ENCODE measurements at regions not wholly inside any gene's neighbourhood (a gene's known extent, or its start where the extent isn't known, plus 50 kb on each side); places are given as distances from the start of the nearest gene placed in this dataset.
"Not testable (repeated sequence)": the region's sequence is repeated elsewhere in the genome, so short reads cannot be mapped to it uniquely, and the experiment has no call there.

- Histone ChIP-seq H3K27me3 (ENCODE audit: control insufficient read depth, insufficient read depth, low read length) (no peaks in the 10 kb centered on the region), H3K9ac (ENCODE audit: low read length) (no peak overlapping the region), H3K36me3 (ENCODE audit: control insufficient read depth, insufficient read depth, low read length) (no peaks in the 10 kb centered on the region), H3K4me1 (ENCODE audit: control insufficient read depth, insufficient read depth, low read length) (no peaks in the 10 kb centered on the region), H3K4me3 (ENCODE audit: low read length) (no peak overlapping the region), H3K27ac (ENCODE audit: low read depth, low read length) (no peak overlapping the region)
These were observed 123.3 kb upstream of the PHACTR3 start for GRCh38 chr20:59481067-59481466.

- H3K9ac ChIP-seq (ENCODE audit: low read length) = no peak overlapping the region
- H3K4me3 ChIP-seq (ENCODE audit: low read length) = no peak overlapping the region
- H3K4me1 ChIP-seq (ENCODE audit: control insufficient read depth, insufficient read depth, low read length) = no peaks in the 10 kb centered on the region
- no peak overlapping the region for H3K27ac ChIP-seq (ENCODE audit: low read depth, low read length)
- no peaks in the 10 kb centered on the region for H3K27me3 ChIP-seq (ENCODE audit: control insufficient read depth, insufficient read depth, low read length)
- no peaks in the 10 kb centered on the region for H3K36me3 ChIP-seq (ENCODE audit: control insufficient read depth, insufficient read depth, low read length)
These were observed 122.8 kb upstream of the PHACTR3 start for GRCh38 chr20:59481477-59482018.

GRCh38 chr20:59482351-59483187 lies 121.8 kb upstream of the PHACTR3 start:
- Histone ChIP-seq H3K4me1 (ENCODE audit: control insufficient read depth, insufficient read depth, low read length) (no peaks in the 10 kb centered on the region), H3K36me3 (ENCODE audit: control insufficient read depth, insufficient read depth, low read length) (no peaks in the 10 kb centered on the region), H3K4me3 (ENCODE audit: low read length) (no peak overlapping the region), H3K27ac (ENCODE audit: low read depth, low read length) (no peak overlapping the region), H3K9ac (ENCODE audit: low read length) (no peak overlapping the region), H3K27me3 (ENCODE audit: control insufficient read depth, insufficient read depth, low read length) (no peaks in the 10 kb centered on the region)

GRCh38 chr20:59483481-59483880 lies 120.9 kb upstream of the PHACTR3 start:
- Histone ChIP-seq H3K36me3 (ENCODE audit: control insufficient read depth, insufficient read depth, low read length) (no peaks in the 10 kb centered on the region), H3K27ac (ENCODE audit: low read depth, low read length) (no peak overlapping the region), H3K4me1 (ENCODE audit: control insufficient read depth, insufficient read depth, low read length) (no peaks in the 10 kb centered on the region), H3K4me3 (ENCODE audit: low read length) (no peak overlapping the region), H3K27me3 (ENCODE audit: control insufficient read depth, insufficient read depth, low read length) (no peaks in the 10 kb centered on the region), H3K9ac (ENCODE audit: low read length) (no peak overlapping the region)

GRCh38 chr20:59484228-59484627 lies 120.1 kb upstream of the PHACTR3 start:
- Histone ChIP-seq H3K36me3 (ENCODE audit: control insufficient read depth, insufficient read depth, low read length) (no peaks in the 10 kb centered on the region), H3K9ac (ENCODE audit: low read length) (no peak overlapping the region), H3K27ac (ENCODE audit: low read depth, low read length) (no peak overlapping the region), H3K4me1 (ENCODE audit: control insufficient read depth, insufficient read depth, low read length) (no peaks in the 10 kb centered on the region), H3K4me3 (ENCODE audit: low read length) (no peak overlapping the region), H3K27me3 (ENCODE audit: control insufficient read depth, insufficient read depth, low read length) (no peaks in the 10 kb centered on the region)

- no peak overlapping the region for H3K4me3 ChIP-seq (ENCODE audit: low read length)
- H3K4me1 ChIP-seq (ENCODE audit: control insufficient read depth, insufficient read depth, low read length) = no peaks in the 10 kb centered on the region
- H3K27me3 ChIP-seq (ENCODE audit: control insufficient read depth, insufficient read depth, low read length) = no peaks in the 10 kb centered on the region
- H3K9ac ChIP-seq (ENCODE audit: low read length) = no peak overlapping the region
- H3K36me3 ChIP-seq (ENCODE audit: control insufficient read depth, insufficient read depth, low read length) = no peaks in the 10 kb centered on the region
- H3K27ac ChIP-seq (ENCODE audit: low read depth, low read length) = no peak overlapping the region
These were observed 118.5 kb upstream of the PHACTR3 start for GRCh38 chr20:59485576-59486454.

GRCh38 chr20:59488459-59488858 lies 115.9 kb upstream of the PHACTR3 start:
- not testable (repeated sequence) for H3K27ac ChIP-seq (ENCODE audit: low read depth, low read length); H3K36me3 ChIP-seq (ENCODE audit: control insufficient read depth, insufficient read depth, low read length); H3K4me1 ChIP-seq (ENCODE audit: control insufficient read depth, insufficient read depth, low read length); H3K9ac ChIP-seq (ENCODE audit: low read length); H3K27me3 ChIP-seq (ENCODE audit: control insufficient read depth, insufficient read depth, low read length); H3K4me3 ChIP-seq (ENCODE audit: low read length)

GRCh38 chr20:59490196-59491004 lies 113.9 kb upstream of the PHACTR3 start:
- H3K27ac ChIP-seq (ENCODE audit: low read depth, low read length); H3K27me3 ChIP-seq (ENCODE audit: control insufficient read depth, insufficient read depth, low read length); H3K4me3 ChIP-seq (ENCODE audit: low read length); H3K36me3 ChIP-seq (ENCODE audit: control insufficient read depth, insufficient read depth, low read length); H3K9ac ChIP-seq (ENCODE audit: low read length); H3K4me1 ChIP-seq (ENCODE audit: control insufficient read depth, insufficient read depth, low read length): not testable (repeated sequence)

GRCh38 chr20:59491884-59492283 lies 112.5 kb upstream of the PHACTR3 start:
- Histone ChIP-seq H3K9ac (ENCODE audit: low read length) (no peak overlapping the region), H3K27me3 (ENCODE audit: control insufficient read depth, insufficient read depth, low read length) (no peaks in the 10 kb centered on the region), H3K4me3 (ENCODE audit: low read length) (no peak overlapping the region), H3K27ac (ENCODE audit: low read depth, low read length) (no peak overlapping the region), H3K36me3 (ENCODE audit: control insufficient read depth, insufficient read depth, low read length) (no peaks in the 10 kb centered on the region), H3K4me1 (ENCODE audit: control insufficient read depth, insufficient read depth, low read length) (no peaks in the 10 kb centered on the region)

- H3K36me3 ChIP-seq (ENCODE audit: control insufficient read depth, insufficient read depth, low read length) = no peaks in the 10 kb centered on the region
- no peak overlapping the region for H3K27ac ChIP-seq (ENCODE audit: low read depth, low read length)
- peaks cover 2% of the 10 kb centered on the region for H3K27me3 ChIP-seq (ENCODE audit: control insufficient read depth, insufficient read depth, low read length)
- H3K4me3 ChIP-seq (ENCODE audit: low read length) = no peak overlapping the region
- no peak overlapping the region for H3K9ac ChIP-seq (ENCODE audit: low read length)
- H3K4me1 ChIP-seq (ENCODE audit: control insufficient read depth, insufficient read depth, low read length) = no peaks in the 10 kb centered on the region
These were observed 110.4 kb upstream of the PHACTR3 start for GRCh38 chr20:59493926-59494325.

- no peak overlapping the region for H3K27ac ChIP-seq (ENCODE audit: low read depth, low read length)
- no peaks in the 10 kb centered on the region for H3K36me3 ChIP-seq (ENCODE audit: control insufficient read depth, insufficient read depth, low read length)
- no peak overlapping the region for H3K9ac ChIP-seq (ENCODE audit: low read length)
- peaks cover 2% of the 10 kb centered on the region for H3K27me3 ChIP-seq (ENCODE audit: control insufficient read depth, insufficient read depth, low read length)
- H3K4me3 ChIP-seq (ENCODE audit: low read length) = no peak overlapping the region
- no peaks in the 10 kb centered on the region for H3K4me1 ChIP-seq (ENCODE audit: control insufficient read depth, insufficient read depth, low read length)
These were observed 109.2 kb upstream of the PHACTR3 start for GRCh38 chr20:59495166-59495565.
